Gastrocnemius medialis (tissue), 4 donors: ENCODE measurements at regions not wholly inside any gene's neighbourhood (a gene's known extent, or its start where the extent isn't known, plus 50 kb on each side); places are given as distances from the start of the nearest gene placed in this dataset.

Source experiments
- ATAC-seq, 2 donors: fragments of 150-250 bp; one replicate each; pipeline ENCODE4 v1.9.1; 2016
- DNase-seq, 2 donors: peaks; one replicate each; pipeline ENCODE4 v3.0.0-alpha.2; 2019
- H3K27ac ChIP-seq, 4 donors: fragments of 200-600 bp; sonication (generic); 1 replicate in 1 of 4; 2 replicates in 3 of 4; pipeline ENCODE4 v1.5.1; 2016 to 2018; ENCODE audit warnings: mild to moderate bottlenecking in 2 of 4, moderate library complexity in 1 of 4
- H3K27me3 ChIP-seq, 3 donors: fragments of 200-600 bp; sonication (generic) in 2 of 3; 1 replicate in 1 of 3; 2 replicates in 2 of 3; pipeline versions ENCODE4 v1.5.1 to v1.6.0; 2016 to 2019; ENCODE audit warnings: mild to moderate bottlenecking in 1 of 3, moderate library complexity in 1 of 3
- H3K36me3 ChIP-seq, 2 donors: fragments of 200-600 bp; sonication (generic) in 1 of 2; one replicate each; pipeline ENCODE4 v1.5.1; 2017 to 2018
- H3K4me1 ChIP-seq, 2 donors: fragments of 200-600 bp; sonication (generic) in 1 of 2; one replicate each; pipeline ENCODE4 v1.5.1; 2016 to 2017; ENCODE audit warnings: mild to moderate bottlenecking in 2 of 2
- H3K4me3 ChIP-seq, 4 donors: fragments of 200-600 bp; sonication (generic) in 3 of 4; 1 replicate in 1 of 4; 2 replicates in 3 of 4; pipeline ENCODE4 v1.5.1; 2016 to 2019; ENCODE audit warnings: mild to moderate bottlenecking in 2 of 4
- H3K9me3 ChIP-seq, 3 donors: fragments of 200-600 bp; sonication (generic) in 2 of 3; 1 replicate in 1 of 3; 2 replicates in 2 of 3; pipeline ENCODE4 v1.5.1; 2016 to 2019
- CTCF ChIP-seq, 5 experiments: fragments of 450-650 bp in 3 of 5; fragments of 200-600 bp in 2 of 5; sonication (generic) in 2 of 5; IDR thresholded peaks in 4 of 5; conservative IDR thresholded peaks in 1 of 5; 1 replicate in 4 of 5; 2 replicates in 1 of 5; pipeline ENCODE4 v1.5.1; 2016 to 2019; ENCODE audit warnings: antibody characterized with exemption in 5 of 5, mild to moderate bottlenecking in 3 of 5, moderate library complexity in 3 of 5
- POLR2A ChIP-seq, 2 donors: fragments of 450-650 bp; IDR thresholded peaks; one replicate each; pipeline ENCODE4 v1.6.1; 2017; ENCODE audit warnings: antibody characterized with exemption in 2 of 2, mild to moderate bottlenecking in 2 of 2, moderate library complexity in 2 of 2
- in situ Hi-C, 4 donors: fragments of 200-750 bp; cut with MboI; loops; one replicate each; pipeline versions ENCODE4 v1.15.0 to v1.8.0; 2017; ENCODE audit warnings: low sequenced_read_pairs in 4 of 4
- intact Hi-C: fragments of 100-400 bp; cut with DNase I; formaldehyde crosslinking; loops from one replicate; pipeline ENCODE4 v1.15.1; 2023; ENCODE audit warnings: low total_unique reads

- Histone ChIP-seq H3K27me3 (no peaks in the 10 kb centered on the region), H3K4me1 (no peaks in the 10 kb centered on the region), H3K4me3 (no peak overlapping the region), H3K36me3 (no peaks in the 10 kb centered on the region), H3K27ac (no peak overlapping the region), H3K9me3 (no peaks in the 10 kb centered on the region)
- intact Hi-C loops: no loop called here
- DNase-seq (no peak), ATAC-seq (no peak)
- in situ Hi-C loops: no loop called here
- TF ChIP-seq POLR2A (IDR thresholded peaks at IDR 0.05) (no peak), CTCF (IDR thresholded peaks at IDR 0.05 in 4 of 5, conservative IDR thresholded peaks at IDR 0.05 in 1 of 5) (no peak)
Observed at GRCh38 chr13:88857256-88857655, 1186.1 kb downstream of the SLITRK5 start.

GRCh38 chr13:88862095-88862620 is 1191.0 kb downstream of the SLITRK5 start:
- Histone ChIP-seq H3K9me3 (no peaks in the 10 kb centered on the region), H3K4me1 (no peaks in the 10 kb centered on the region), H3K36me3 (no peaks in the 10 kb centered on the region), H3K4me3 (no peak overlapping the region), H3K27ac (no peak overlapping the region), H3K27me3 (no peaks in the 10 kb centered on the region)
- ATAC-seq (no peak), DNase-seq (no peak)
- in situ Hi-C loops (no loop called here), intact Hi-C loops (no loop called here)
- TF ChIP-seq POLR2A (IDR thresholded peaks at IDR 0.05): no peak

- no peaks in the 10 kb centered on the region for H3K9me3 ChIP-seq
- no peaks in the 10 kb centered on the region for H3K4me1 ChIP-seq
- no peaks in the 10 kb centered on the region for H3K36me3 ChIP-seq
- H3K4me3 ChIP-seq: no peak overlapping the region
- ATAC-seq (no peak), DNase-seq (no peak)
- H3K27ac ChIP-seq: no peak overlapping the region
- in situ Hi-C loops: no loop called here
- H3K27me3 ChIP-seq: no peaks in the 10 kb centered on the region
- no peak for TF ChIP-seq POLR2A (IDR thresholded peaks at IDR 0.05)
- no peak for TF ChIP-seq CTCF (IDR thresholded peaks at IDR 0.05 in 4 of 5, conservative IDR thresholded peaks at IDR 0.05 in 1 of 5)
- intact Hi-C loops: no loop called here
Observed at GRCh38 chr13:88863116-88863515, 1191.9 kb downstream of the SLITRK5 start.

- Histone ChIP-seq H3K36me3 (no peaks in the 10 kb centered on the region), H3K4me3 (no peak overlapping the region), H3K27ac (no peak overlapping the region), H3K4me1 (no peaks in the 10 kb centered on the region), H3K9me3 (no peaks in the 10 kb centered on the region), H3K27me3 (no peaks in the 10 kb centered on the region)
- ATAC-seq (no peak), DNase-seq (no peak)
- no peak for TF ChIP-seq POLR2A (IDR thresholded peaks at IDR 0.05)
- TF ChIP-seq CTCF (IDR thresholded peaks at IDR 0.05 in 4 of 5, conservative IDR thresholded peaks at IDR 0.05 in 1 of 5): no peak
- intact Hi-C loops: no loop called here
- in situ Hi-C loops: no loop called here
Observed at GRCh38 chr13:88866195-88866594, 1195.0 kb downstream of the SLITRK5 start.

GRCh38 chr13:88883741-88884140 is 1212.6 kb downstream of the SLITRK5 start:
- ATAC-seq (no peak), DNase-seq (no peak)
- intact Hi-C loops (no loop called here), in situ Hi-C loops (no loop called here)
- no peak overlapping the region for H3K4me3 ChIP-seq
- no peaks in the 10 kb centered on the region for H3K4me1 ChIP-seq
- no peaks in the 10 kb centered on the region for H3K27me3 ChIP-seq
- no peak for TF ChIP-seq POLR2A (IDR thresholded peaks at IDR 0.05)
- no peak overlapping the region for H3K27ac ChIP-seq
- H3K36me3 ChIP-seq: no peaks in the 10 kb centered on the region
- no peaks in the 10 kb centered on the region for H3K9me3 ChIP-seq

GRCh38 chr13:88887045-88887662 is 1216.0 kb downstream of the SLITRK5 start:
- ATAC-seq (no peak), DNase-seq (no peak)
- no peaks in the 10 kb centered on the region for H3K27me3 ChIP-seq
- no peak overlapping the region for H3K4me3 ChIP-seq
- H3K4me1 ChIP-seq: no peaks in the 10 kb centered on the region
- intact Hi-C loops: no loop called here
- no peaks in the 10 kb centered on the region for H3K36me3 ChIP-seq
- no peaks in the 10 kb centered on the region for H3K9me3 ChIP-seq
- TF ChIP-seq POLR2A (IDR thresholded peaks at IDR 0.05) (no peak), CTCF (IDR thresholded peaks at IDR 0.05 in 4 of 5, conservative IDR thresholded peaks at IDR 0.05 in 1 of 5) (no peak)
- in situ Hi-C loops: no loop called here
- H3K27ac ChIP-seq: no peak overlapping the region
